Effector memory CD8-positive, alpha-beta T cell (primary cell): ENCODE measurements at regions not wholly inside any gene's neighbourhood (a gene's known extent, or its start where the extent isn't known, plus 50 kb on each side); places are given as distances from the start of the nearest gene placed in this dataset.
"Not testable (repeated sequence)": the region's sequence is repeated elsewhere in the genome, so short reads cannot be mapped to it uniquely, and the experiment has no call there.

Experiments used
- ATAC-seq: fragments of 150-1000 bp; cut with Tn5 transposase; replicated peaks from 2 replicates; pipeline ENCODE4 v1.10.0; 2021; ENCODE audit warnings: mild to moderate bottlenecking, moderate library complexity
- DNase-seq, 3 experiments: peaks; one replicate each; pipeline ENCODE4 v3.0.0; 2021
- H3K27ac Mint-ChIP-seq, 2 donors: one replicate each; pipeline ENCODE4 v1.8.0; 2022; ENCODE audit warnings: mild to moderate bottlenecking in 2 of 2, mixed read lengths in 2 of 2, moderate library complexity in 2 of 2
- H3K27me3 Mint-ChIP-seq, 2 donors: one replicate each; pipeline ENCODE4 v1.8.0; 2022; ENCODE audit warnings: mixed read lengths in 2 of 2
- H3K36me3 Mint-ChIP-seq: one replicate; pipeline ENCODE4 v1.8.0; 2022; ENCODE audit warnings: mild to moderate bottlenecking, moderate library complexity, mixed read lengths; ENCODE audit not compliant: insufficient read depth
- H3K4me1 Mint-ChIP-seq, 2 donors: one replicate each; pipeline ENCODE4 v1.8.0; 2022; ENCODE audit warnings: low read depth in 2 of 2, mixed read lengths in 2 of 2
- H3K4me3 Mint-ChIP-seq, 2 donors: one replicate each; pipeline ENCODE4 v1.8.0; 2022; ENCODE audit warnings: mild to moderate bottlenecking in 2 of 2, mixed read lengths in 2 of 2, moderate library complexity in 2 of 2
- H3K9me3 Mint-ChIP-seq, 2 donors: one replicate each; pipeline ENCODE4 v1.8.0; 2022; ENCODE audit warnings: mixed read lengths in 2 of 2

GRCh38 chrX:222800-223513 lies 58.2 kb upstream of the PLCXD1 start:
- ATAC-seq, DNase-seq, H3K4me3 Mint-ChIP-seq, H3K36me3 Mint-ChIP-seq, H3K27me3 Mint-ChIP-seq, H3K9me3 Mint-ChIP-seq, H3K27ac Mint-ChIP-seq, H3K4me1 Mint-ChIP-seq: not testable (repeated sequence)

GRCh38 chrX:223514-223854 lies 57.7 kb upstream of the PLCXD1 start:
- not testable (repeated sequence) for H3K36me3 Mint-ChIP-seq, H3K4me3 Mint-ChIP-seq, H3K9me3 Mint-ChIP-seq, H3K27ac Mint-ChIP-seq, DNase-seq, H3K4me1 Mint-ChIP-seq, ATAC-seq, H3K27me3 Mint-ChIP-seq

- H3K27me3 Mint-ChIP-seq, DNase-seq, H3K9me3 Mint-ChIP-seq, H3K4me3 Mint-ChIP-seq, H3K36me3 Mint-ChIP-seq, H3K27ac Mint-ChIP-seq, H3K4me1 Mint-ChIP-seq: not testable (repeated sequence)
- ATAC-seq, result peak; percentile 84
Measured at GRCh38 chrX:226474-227164, 54.6 kb upstream of the PLCXD1 start.

- ATAC-seq, H3K27me3 Mint-ChIP-seq, H3K4me3 Mint-ChIP-seq, H3K36me3 Mint-ChIP-seq, H3K27ac Mint-ChIP-seq, H3K9me3 Mint-ChIP-seq, DNase-seq, H3K4me1 Mint-ChIP-seq: not testable (repeated sequence)
Measured at GRCh38 chrX:227396-227795, 53.8 kb upstream of the PLCXD1 start.
